T-cell (primary cell): ENCODE measurements at regions not wholly inside any gene's neighbourhood (a gene's known extent, or its start where the extent isn't known, plus 50 kb on each side); places are given as distances from the start of the nearest gene placed in this dataset.
A peak's percentile ranks its signal among the peaks of the same experiment; 100 is the strongest.
"Not testable (repeated sequence)": the region's sequence is repeated elsewhere in the genome, so short reads cannot be mapped to it uniquely, and the experiment has no call there.

Experiments
- ATAC-seq, 4 experiments: fragments of 200-7000 bp in 3 of 4; fragments of 150-1000 bp in 1 of 4; cut with Tn5 transposase; replicated peaks in 1 of 4; 1 replicate in 3 of 4; 2 replicates in 1 of 4; pipeline ENCODE4 v1.10.0; 2021; ENCODE audit warnings: moderate library complexity in 3 of 4, mild to moderate bottlenecking in 2 of 4, moderate number of reproducible peaks in 1 of 4
- CTCF ChIA-PET, 2 donors: fragments of 300-600 bp; sonication (Branson Sonifier 250); formaldehyde crosslinking; loops; one replicate each; lab custom pipeline; 2022; ENCODE audit warnings: antibody characterized with exemption in 2 of 2; lab: Charles Lee
- POLR2A ChIA-PET, 2 donors: fragments of 300-600 bp; sonication (Branson Sonifier 250); formaldehyde crosslinking; loops; one replicate each; lab custom pipeline; 2022; ENCODE audit warnings: antibody characterized with exemption in 2 of 2; lab: Charles Lee
- DNase-seq, 35 experiments: peaks; one replicate each; pipeline versions ENCODE4 v3.0.0 to v3.0.0-alpha.2; 2013 to 2023
- H3K27ac ChIP-seq: one replicate; pipeline ENCODE4 v1.5.1; 2013; ENCODE audit warnings: low read length
- H3K27me3 ChIP-seq, 2 experiments: replicated peaks in 1 of 2; 1 replicate in 1 of 2; 2 replicates in 1 of 2; pipeline versions ENCODE4 v1.6.1 to v1.7.0; 2013; ENCODE audit warnings: low read length in 1 of 2, mixed read lengths in 1 of 2; ENCODE audit not compliant: control insufficient read depth in 2 of 2, insufficient read depth in 2 of 2; ENCODE audit errors: extremely low read depth in 1 of 2
- H3K36me3 ChIP-seq, 2 donors: 1 replicate in 1 of 2; 2 replicates in 1 of 2; pipeline versions ENCODE4 v1.6.1 to v1.7.0; 2013; ENCODE audit warnings: low read length in 1 of 2; ENCODE audit not compliant: control insufficient read depth in 2 of 2, insufficient read depth in 1 of 2; ENCODE audit errors: extremely low read depth in 1 of 2
- H3K4me1 ChIP-seq, 2 experiments: 1 replicate in 1 of 2; 2 replicates in 1 of 2; pipeline versions ENCODE4 v1.6.1 to v1.7.0; 2013; ENCODE audit warnings: low read length in 2 of 2, mixed read lengths in 1 of 2; ENCODE audit not compliant: insufficient read depth in 2 of 2, control insufficient read depth in 1 of 2; ENCODE audit errors: extremely low read depth in 1 of 2
- H3K4me3 ChIP-seq, 2 donors: 1 replicate in 1 of 2; 2 replicates in 1 of 2; pipeline versions ENCODE4 v1.5.1 to v1.7.0; 2013; ENCODE audit warnings: mild to moderate bottlenecking in 2 of 2, low read length in 1 of 2, moderate library complexity in 1 of 2; ENCODE audit not compliant: control insufficient read depth in 1 of 2; ENCODE audit errors: extremely low read depth in 1 of 2
- H3K9me3 ChIP-seq: 2 replicates; pipeline ENCODE4 v1.7.0; 2013
- H3K27ac Mint-ChIP-seq, 2 donors: one replicate each; pipeline ENCODE4 v1.8.0; 2020 to 2021; ENCODE audit warnings: mild to moderate bottlenecking in 2 of 2, mixed read lengths in 2 of 2
- H3K27me3 Mint-ChIP-seq, 2 donors: one replicate each; pipeline ENCODE4 v1.8.0; 2021 to 2022; ENCODE audit warnings: mixed read lengths in 2 of 2
- H3K36me3 Mint-ChIP-seq: one replicate; pipeline ENCODE4 v1.8.0; 2021; ENCODE audit warnings: mixed read lengths
- H3K4me1 Mint-ChIP-seq, 3 donors: one replicate each; pipeline ENCODE4 v1.8.0; 2020 to 2022; ENCODE audit warnings: mixed read lengths in 3 of 3, mild to moderate bottlenecking in 1 of 3
- H3K4me3 Mint-ChIP-seq, 3 donors: one replicate each; pipeline ENCODE4 v1.8.0; 2020 to 2022; ENCODE audit warnings: mild to moderate bottlenecking in 3 of 3, mixed read lengths in 3 of 3, moderate library complexity in 3 of 3
- H3K9me3 Mint-ChIP-seq, 3 donors: one replicate each; pipeline ENCODE4 v1.8.0; 2020 to 2022; ENCODE audit warnings: mixed read lengths in 3 of 3
- WGBS: methylation state at CpG from one replicate; pipeline ENCODE4 v1.1.5; 2013; ENCODE audit warnings: missing lambda C conversion rate; ENCODE audit not compliant: insufficient coverage; 5-methylcytosine and 5-hydroxymethylcytosine counted together

- H3K27ac Mint-ChIP-seq, H3K4me1 ChIP-seq, H3K4me1 Mint-ChIP-seq, CTCF ChIA-PET, H3K27me3 ChIP-seq, H3K9me3 ChIP-seq, H3K27ac ChIP-seq, H3K36me3 ChIP-seq, POLR2A ChIA-PET, H3K27me3 Mint-ChIP-seq, H3K36me3 Mint-ChIP-seq, DNase-seq, ATAC-seq, H3K9me3 Mint-ChIP-seq: not testable (repeated sequence)
- H3K4me3 ChIP-seq: peak overlapping the region; percentile 21 to 32
- peak overlapping the region in 2 of 3 donors; percentile 63 to 73 for H3K4me3 Mint-ChIP-seq
- WGBS: 4% methylated on average over 5 of the region's 48 CpGs
Observed at GRCh38 chr15:101961263-101961662, 149.3 kb downstream of the OR4F15 start.

DNA sequence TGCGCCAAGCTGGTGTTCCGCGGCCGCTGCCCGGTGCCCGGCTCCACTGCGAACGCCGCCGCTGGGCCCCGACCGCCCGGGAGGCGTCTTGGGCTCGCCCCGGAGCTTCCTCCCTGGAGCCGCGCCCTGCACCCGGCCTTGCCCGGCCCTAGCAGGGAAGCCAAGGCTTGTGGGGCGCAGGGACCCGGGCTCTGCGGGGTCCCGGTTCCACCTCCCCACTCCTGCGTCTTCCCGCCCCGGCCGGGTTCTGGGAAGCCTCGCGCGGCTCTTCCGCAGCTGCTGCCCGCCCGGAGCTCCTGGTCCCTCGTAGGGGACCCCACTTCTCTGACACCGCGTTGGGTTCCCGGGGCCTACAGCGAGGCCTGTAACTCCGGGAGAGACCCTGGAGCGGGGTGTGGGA is 149.8 kb downstream of the OR4F15 start:
- H3K27me3 Mint-ChIP-seq, H3K27me3 ChIP-seq, H3K27ac ChIP-seq, H3K36me3 ChIP-seq, ATAC-seq, DNase-seq, H3K4me1 Mint-ChIP-seq, H3K4me1 ChIP-seq, H3K4me3 Mint-ChIP-seq, H3K9me3 Mint-ChIP-seq, H3K9me3 ChIP-seq, POLR2A ChIA-PET, CTCF ChIA-PET, H3K36me3 Mint-ChIP-seq, H3K27ac Mint-ChIP-seq: not testable (repeated sequence)
- peak overlapping the region in 1 of 2 donors; percentile 30 for H3K4me3 ChIP-seq
- no CpG with 5 or more reads among the region's 41 CpGs for WGBS

DNA sequence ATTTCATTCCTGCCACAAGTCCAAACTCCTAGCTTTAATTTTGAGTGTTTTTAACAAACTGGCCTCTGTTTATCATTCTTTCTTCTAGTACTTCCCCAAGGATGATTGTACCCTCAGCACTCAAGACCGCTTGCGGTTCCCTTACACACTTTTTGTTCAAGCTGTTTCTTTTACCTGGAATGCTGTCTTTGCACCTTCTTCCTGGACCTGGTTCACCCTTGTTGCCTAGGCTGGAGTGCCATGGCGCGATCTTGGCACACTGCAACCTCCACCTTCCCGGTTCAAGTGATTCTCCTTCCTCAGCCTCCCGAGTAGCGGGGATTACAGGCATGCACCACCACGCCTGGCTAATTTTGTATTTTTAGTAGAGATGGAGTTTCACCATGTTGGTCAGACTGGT is 151.7 kb downstream of the OR4F15 start:
- WGBS: no CpG with 5 or more reads among the region's 8 CpGs
- H3K9me3 ChIP-seq, H3K4me1 Mint-ChIP-seq, H3K27me3 Mint-ChIP-seq, ATAC-seq, H3K36me3 ChIP-seq, DNase-seq, H3K4me3 Mint-ChIP-seq, H3K36me3 Mint-ChIP-seq, H3K4me1 ChIP-seq, H3K9me3 Mint-ChIP-seq, H3K27me3 ChIP-seq, H3K27ac Mint-ChIP-seq, CTCF ChIA-PET, H3K4me3 ChIP-seq, H3K27ac ChIP-seq, POLR2A ChIA-PET: not testable (repeated sequence)

GRCh38 chr15:101965353-101965752 is 153.4 kb downstream of the OR4F15 start:
- H3K4me1 ChIP-seq, H3K9me3 Mint-ChIP-seq, CTCF ChIA-PET, H3K27ac ChIP-seq, H3K36me3 ChIP-seq, H3K4me3 Mint-ChIP-seq, POLR2A ChIA-PET, H3K27me3 Mint-ChIP-seq, H3K4me1 Mint-ChIP-seq, DNase-seq, H3K27me3 ChIP-seq, H3K36me3 Mint-ChIP-seq, H3K4me3 ChIP-seq, H3K9me3 ChIP-seq, H3K27ac Mint-ChIP-seq, ATAC-seq: not testable (repeated sequence)
- WGBS: 80% methylated on average over 1 of the region's 2 CpGs

- ATAC-seq, H3K36me3 ChIP-seq, H3K4me3 Mint-ChIP-seq, H3K4me3 ChIP-seq, H3K36me3 Mint-ChIP-seq, H3K27ac Mint-ChIP-seq, CTCF ChIA-PET, H3K27me3 ChIP-seq, H3K27ac ChIP-seq, H3K9me3 ChIP-seq, H3K4me1 ChIP-seq, H3K27me3 Mint-ChIP-seq, H3K4me1 Mint-ChIP-seq, H3K9me3 Mint-ChIP-seq, POLR2A ChIA-PET: not testable (repeated sequence)
- peak in 1 of 35 experiments; percentile 8 for DNase-seq
- WGBS: 96% methylated on average over 5 of the region's 8 CpGs
Observed at GRCh38 chr15:101965860-101966259, 153.9 kb downstream of the OR4F15 start.

GRCh38 chr15:101967364-101967763 is 155.4 kb downstream of the OR4F15 start:
- H3K36me3 Mint-ChIP-seq, H3K9me3 ChIP-seq, H3K4me3 ChIP-seq, H3K27me3 Mint-ChIP-seq, CTCF ChIA-PET, H3K4me1 ChIP-seq, H3K27me3 ChIP-seq, H3K4me1 Mint-ChIP-seq, DNase-seq, H3K9me3 Mint-ChIP-seq, H3K27ac ChIP-seq, POLR2A ChIA-PET, H3K36me3 ChIP-seq, ATAC-seq, H3K4me3 Mint-ChIP-seq, H3K27ac Mint-ChIP-seq: not testable (repeated sequence)
- WGBS: no CpG with 5 or more reads among the region's 5 CpGs

DNA sequence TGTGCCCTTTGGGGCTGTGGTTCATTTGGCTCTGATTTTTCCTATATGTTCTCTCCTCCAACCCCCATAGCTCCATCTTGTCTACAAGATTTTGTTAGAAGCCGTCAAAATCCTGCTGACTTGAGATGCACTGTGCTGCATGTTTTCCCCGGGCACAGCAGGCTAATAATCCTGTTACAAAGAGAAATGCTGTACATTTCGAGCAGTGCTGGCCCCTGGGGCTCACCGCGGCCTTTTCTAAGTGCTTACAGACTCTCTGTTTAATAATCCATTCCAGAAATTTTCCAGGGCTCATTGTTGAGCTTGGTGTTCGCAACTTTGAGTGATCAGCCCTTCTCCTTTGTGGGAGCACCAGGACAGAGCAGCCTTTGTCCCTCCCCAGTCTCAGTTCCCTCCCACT is 158.6 kb downstream of the OR4F15 start:
- H3K9me3 Mint-ChIP-seq, H3K4me1 ChIP-seq, H3K4me3 Mint-ChIP-seq, H3K9me3 ChIP-seq, H3K36me3 Mint-ChIP-seq, H3K27me3 Mint-ChIP-seq, ATAC-seq, H3K4me3 ChIP-seq, CTCF ChIA-PET, DNase-seq, H3K4me1 Mint-ChIP-seq, H3K27ac ChIP-seq, H3K27me3 ChIP-seq, H3K27ac Mint-ChIP-seq, POLR2A ChIA-PET, H3K36me3 ChIP-seq: not testable (repeated sequence)
- WGBS: no CpG with 5 or more reads among the region's 6 CpGs
